T-helper 2 cell treated with Interferon-gamma antibody and Interleukin-4, amounts not matched to agents 100 ng/mL and 5 ng/mL, for 36 hours (primary cell): ENCODE measurements at regions not wholly inside any gene's neighbourhood (a gene's known extent, or its start where the extent isn't known, plus 50 kb on each side); places are given as distances from the start of the nearest gene placed in this dataset.

Experiments used
- intact Hi-C: fragments of 100-400 bp; cut with micrococcal nuclease; formaldehyde crosslinking; loops from one replicate; pipeline ENCODE4 v1.15.1; 2023

DNA sequence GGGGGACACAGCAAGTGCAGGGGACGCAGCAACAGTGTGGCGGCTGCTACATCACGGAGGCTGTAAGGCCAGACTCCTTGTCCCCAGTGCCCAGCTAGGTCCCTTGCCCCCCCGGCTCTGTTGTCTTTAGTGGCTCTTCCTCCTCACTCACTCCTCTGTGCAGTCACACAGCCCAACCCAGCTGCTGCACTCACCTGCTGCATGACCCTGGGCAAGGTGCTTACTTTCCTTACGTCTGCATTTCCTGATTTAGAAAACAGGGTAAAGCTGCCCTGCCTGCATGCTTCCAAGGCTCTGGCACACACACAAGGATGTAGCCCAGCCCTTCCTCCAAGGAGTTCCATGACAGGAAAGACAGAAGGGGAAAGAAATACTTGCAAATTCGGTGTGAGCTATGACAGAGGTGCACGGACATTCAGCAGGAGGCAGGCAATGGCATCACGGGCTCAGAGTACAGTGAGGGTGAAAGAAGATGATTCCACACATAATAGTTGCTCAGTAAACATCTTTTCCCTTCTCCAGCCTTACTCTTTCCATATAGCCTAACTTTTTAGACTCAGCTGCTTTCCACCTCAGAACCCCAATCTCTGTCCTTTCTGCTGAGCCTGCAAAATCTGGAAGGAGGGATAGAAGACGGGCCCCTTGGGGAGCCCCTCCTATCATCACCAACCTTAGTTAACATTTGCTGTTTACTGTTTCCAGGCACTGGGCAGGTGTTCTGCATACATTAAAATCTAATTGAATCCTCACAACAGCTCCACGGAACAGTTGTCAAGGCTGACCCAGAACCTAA lies 150.9 kb downstream of the MRM1 start:
- intact Hi-C loops = no loop called here

GRCh38 chr17:36755586-36755985 lies 154.2 kb downstream of the MRM1 start:
- intact Hi-C loops = loop anchor here (1.0 kb wide), 2 partner anchors 49 to 126 kb away; no protein-coding TSS in a partner anchor

- intact Hi-C loops = no loop called here
These were observed 155.3 kb downstream of the MRM1 start for GRCh38 chr17:36756695-36757094.

- intact Hi-C loops = no loop called here
These were observed 159.0 kb downstream of the MRM1 start for GRCh38 chr17:36760425-36760824.

DNA sequence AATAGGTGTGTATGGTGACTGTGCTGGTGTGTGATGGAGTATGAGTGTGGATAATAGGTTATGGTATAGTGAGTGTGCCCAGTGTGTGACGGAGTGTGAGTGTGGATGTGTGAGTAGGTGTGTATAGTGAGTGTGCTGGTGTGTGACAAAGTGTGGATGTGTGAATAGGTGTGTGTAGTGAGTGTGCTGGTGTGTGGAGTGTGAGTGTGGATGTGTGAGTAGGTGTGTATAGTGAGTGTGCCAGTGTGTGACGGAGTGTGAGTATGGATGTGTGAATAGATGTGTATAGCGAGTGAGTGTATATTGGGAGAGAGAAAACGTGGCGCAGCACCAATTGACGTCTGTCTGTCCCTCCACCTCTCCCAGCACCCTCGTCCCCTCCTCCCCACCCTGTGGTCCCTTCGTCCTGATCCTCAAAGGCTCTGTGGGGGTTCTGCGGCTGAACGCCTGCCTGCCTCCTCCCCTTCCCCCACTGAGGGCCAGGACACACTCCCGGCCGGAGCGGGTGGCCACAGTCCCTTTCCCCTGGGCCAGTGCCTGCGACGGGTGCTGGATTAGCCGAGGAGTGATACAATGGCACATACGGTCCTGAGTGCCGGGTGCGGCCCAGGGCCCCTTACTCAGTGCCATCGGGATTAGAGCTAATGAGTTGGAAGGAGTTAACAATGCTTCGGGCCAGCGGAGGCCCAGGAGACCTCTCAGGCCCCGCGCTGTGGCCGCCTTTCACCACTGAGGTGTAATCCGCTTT lies 160.0 kb downstream of the MRM1 start:
- intact Hi-C loops = no loop called here

DNA sequence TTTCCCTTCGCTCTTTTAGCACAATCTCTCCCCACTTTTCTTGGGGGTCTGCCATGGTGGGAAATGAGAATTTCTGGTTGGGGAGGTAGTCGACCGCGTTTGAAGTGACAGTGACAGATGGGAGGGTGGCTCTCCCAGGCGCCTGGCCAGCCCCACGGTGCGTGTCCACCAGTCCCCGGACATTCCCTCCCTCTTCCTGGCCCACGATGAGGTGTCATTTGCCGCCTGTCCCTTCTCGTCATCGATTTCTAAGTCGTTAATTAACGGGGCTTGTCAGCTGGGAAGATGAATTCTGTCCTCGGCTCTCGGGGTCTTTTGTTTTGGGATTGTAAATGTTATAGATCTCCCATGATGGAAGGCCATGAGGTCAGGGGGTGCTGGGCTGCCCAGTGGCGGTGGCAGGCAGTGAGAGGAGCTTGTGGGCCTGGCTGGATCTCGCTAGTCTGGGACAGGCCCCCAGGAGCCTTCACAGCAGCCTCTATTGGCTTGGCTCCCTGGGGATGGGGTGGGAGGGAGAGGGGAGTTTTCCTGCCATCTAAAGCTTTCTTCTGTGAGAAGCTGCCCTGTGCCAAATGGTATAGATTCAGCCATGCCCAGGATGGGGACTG lies 164.2 kb downstream of the MRM1 start:
- intact Hi-C loops = no loop called here

GRCh38 chr17:36768394-36768793 lies 167.0 kb downstream of the MRM1 start:
- intact Hi-C loops = no loop called here

GRCh38 chr17:36773039-36773438 lies 164.2 kb upstream of the LHX1 start:
- intact Hi-C loops = no loop called here

GRCh38 chr17:36777118-36777517 lies 160.2 kb upstream of the LHX1 start:
- intact Hi-C loops = no loop called here

- intact Hi-C loops = no loop called here
These were observed 158.8 kb upstream of the LHX1 start for GRCh38 chr17:36778448-36778847.

GRCh38 chr17:36779550-36779949 lies 157.7 kb upstream of the LHX1 start:
- intact Hi-C loops = no loop called here

- intact Hi-C loops = no loop called here
These were observed 152.6 kb upstream of the LHX1 start for GRCh38 chr17:36784633-36785032.

DNA sequence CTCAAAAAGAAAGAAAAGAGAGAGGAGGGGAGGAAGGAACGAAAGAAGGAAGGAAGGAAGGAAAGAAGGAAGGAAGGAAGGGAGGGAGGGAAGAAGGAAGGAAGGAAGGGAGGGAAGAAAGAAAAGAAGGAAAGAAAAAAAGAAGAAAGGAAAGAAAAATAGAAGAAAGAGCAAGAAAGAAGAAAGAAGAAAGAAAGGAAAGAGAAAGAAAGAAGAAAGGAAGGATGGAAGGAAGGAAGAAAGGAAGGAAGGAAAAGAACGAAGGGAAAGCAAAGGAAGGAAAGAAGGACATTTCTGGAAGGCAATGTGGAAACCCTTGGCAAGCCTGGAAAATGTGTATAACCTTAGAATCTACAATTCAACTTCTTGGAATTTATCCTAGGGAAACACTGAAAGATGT lies 150.4 kb upstream of the LHX1 start:
- intact Hi-C loops = no loop called here

GRCh38 chr17:36791150-36791941 lies 145.9 kb upstream of the LHX1 start:
- intact Hi-C loops = no loop called here

DNA sequence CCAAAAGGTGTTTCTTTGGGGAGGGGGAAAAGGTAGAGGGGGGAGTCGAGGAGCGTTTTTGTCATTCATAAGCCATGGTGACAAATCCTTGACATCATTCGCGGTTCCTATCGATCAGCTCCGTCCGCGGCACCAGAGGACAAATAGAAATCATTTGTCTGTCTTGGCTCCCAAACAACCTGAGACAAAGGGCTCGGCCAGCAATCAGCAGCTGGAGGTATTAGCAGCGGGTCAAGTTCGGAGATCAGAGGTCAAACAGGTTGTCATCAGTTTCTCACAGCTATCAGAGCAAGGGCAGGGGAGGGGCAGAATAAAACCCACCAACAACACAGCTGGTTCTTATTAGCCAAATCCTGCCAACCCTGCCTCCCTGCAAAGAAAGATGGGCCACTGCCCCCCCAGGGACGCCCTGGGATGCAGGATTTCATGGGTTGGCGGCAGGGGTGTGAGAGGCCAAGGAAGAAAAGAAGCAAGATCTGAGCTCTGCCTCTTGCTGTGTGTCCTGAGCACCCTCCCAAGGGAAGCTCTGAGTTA lies 145.3 kb upstream of the LHX1 start:
- intact Hi-C loops = no loop called here

- intact Hi-C loops = no loop called here
These were observed 144.4 kb upstream of the LHX1 start for GRCh38 chr17:36792849-36793248.

DNA sequence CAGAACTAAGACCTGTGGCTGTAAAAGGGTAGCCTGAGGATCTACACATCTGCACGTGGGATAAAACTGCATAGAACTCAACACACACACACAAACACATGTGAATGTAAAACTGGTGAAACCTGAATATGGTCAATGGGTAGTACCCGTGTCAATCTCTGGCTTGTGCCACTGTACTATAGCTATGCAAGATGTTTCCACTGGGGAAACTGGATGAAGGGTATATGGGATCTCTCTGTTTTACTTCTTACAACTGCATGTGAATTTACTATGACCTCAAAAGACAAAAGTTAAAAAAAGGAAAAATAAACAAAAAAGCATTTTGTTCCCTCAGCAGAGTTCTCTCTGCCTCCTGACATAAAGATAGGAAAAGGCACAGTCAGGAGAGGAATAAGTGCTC lies 143.3 kb upstream of the LHX1 start:
- intact Hi-C loops = no loop called here

- intact Hi-C loops = no loop called here
These were observed 129.6 kb upstream of the LHX1 start for GRCh38 chr17:36807496-36808179.

DNA sequence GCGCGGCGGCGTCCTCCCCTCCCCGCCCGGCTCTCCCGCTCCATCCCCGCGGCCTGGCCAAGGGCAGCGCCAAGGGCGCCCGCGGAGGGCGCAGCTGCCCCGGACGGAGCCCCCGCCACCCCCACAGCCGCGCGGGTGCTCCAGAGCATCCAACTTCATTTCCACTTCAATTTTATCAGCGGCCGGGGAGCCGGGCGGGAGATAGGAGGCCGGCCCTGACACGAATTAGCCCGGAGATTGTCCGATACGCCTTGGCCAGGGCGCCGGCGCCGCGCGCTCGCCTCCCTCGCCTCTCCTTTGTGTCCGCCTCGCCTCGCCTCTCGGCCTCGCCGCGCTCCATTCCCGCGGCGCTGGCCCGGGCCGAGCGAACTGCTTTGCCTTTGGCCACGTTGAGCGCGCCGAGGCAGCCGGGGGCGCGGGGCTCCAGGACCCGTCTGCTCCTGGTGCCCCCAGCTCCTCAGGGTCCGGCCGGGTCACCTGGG lies 129.1 kb upstream of the LHX1 start:
- intact Hi-C loops = no loop called here

- intact Hi-C loops = no loop called here
These were observed 124.5 kb upstream of the LHX1 start for GRCh38 chr17:36812762-36813161.

DNA sequence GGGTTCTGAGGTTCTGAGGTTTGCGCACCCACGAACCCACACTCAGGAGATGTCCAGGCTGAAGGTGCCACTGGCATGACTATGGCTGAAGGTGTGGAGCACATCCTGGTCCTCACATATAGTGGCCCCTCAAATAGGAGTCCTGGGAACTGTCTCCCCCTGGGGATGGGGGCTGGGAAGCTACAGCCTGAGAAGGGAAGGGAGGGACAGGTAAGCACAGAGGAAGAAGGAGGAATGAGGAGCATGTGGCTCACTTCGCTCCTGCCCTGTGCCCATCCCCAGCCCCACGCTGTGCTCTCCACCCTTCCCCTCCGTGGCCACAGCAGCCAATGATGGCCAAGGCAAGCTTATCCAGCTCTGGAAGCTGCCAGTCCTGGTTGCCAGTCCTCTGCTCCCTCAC lies 123.9 kb upstream of the LHX1 start:
- intact Hi-C loops = no loop called here
